GM12878 (cell line): ENCODE measurements at regions not wholly inside any gene's neighbourhood (a gene's known extent, or its start where the extent isn't known, plus 50 kb on each side); places are given as distances from the start of the nearest gene placed in this dataset.

ENCODE experiments used
- ATAC-seq: fragments of 200-7000 bp; cut with Tn5 transposase; 3 replicates; pipeline ENCODE4 v1.9.1; 2020; ENCODE audit warnings: mild to moderate bottlenecking, moderate library complexity
- BruUV-seq: library from RNA; stranded (reverse); fragments of 400-500 nt; replicated peaks from 2 replicates; lab custom pipeline; 2021; lab: Mats Ljungman, UMichigan
- CTCF ChIA-PET: fragments of 300-600 bp; sonication (Branson Sonifier 250); formaldehyde crosslinking; extraction: SDS; loops from one replicate; lab custom pipeline; 2021; ENCODE audit warnings: inconsistent platforms; lab: Yijun Ruan, JAX
- POLR2A ChIA-PET: fragments of 350-600 bp; formaldehyde crosslinking; extraction: SDS; loops from one replicate; lab custom pipeline; 2021; ENCODE audit warnings: inconsistent platforms; lab: Charles Lee
- RAD21 ChIA-PET: fragments of 300-600 bp; sonication (Branson Sonifier 250); formaldehyde crosslinking; loops from one replicate; lab custom pipeline; 2023; ENCODE audit warnings: antibody characterized with exemption; ENCODE audit not compliant: unreplicated experiment; lab: Charles Lee
- SMC1A ChIA-PET: fragments of 300-600 bp; sonication (Branson Sonifier 250); formaldehyde crosslinking; loops from one replicate; lab custom pipeline; 2023; ENCODE audit not compliant: unreplicated experiment, uncharacterized antibody; lab: Charles Lee
- DNase-seq: peaks from one replicate; pipeline ENCODE4 v3.0.0-alpha.2; 2011; ENCODE audit warnings: low read depth, low spot score
- FAIRE-seq: peaks from 3 replicates; lab custom pipeline; 2011; peaks lifted over from hg19 to GRCh38; lab: Jason Lieb, UNC
- H2AFZ ChIP-seq: 2 replicates; pipeline ENCODE4 v1.6.0; 2011; ENCODE audit warnings: low read depth, low read length, control low read depth; ENCODE audit not compliant: control insufficient read depth
- H3K27ac ChIP-seq: 2 replicates; pipeline ENCODE4 v1.5.1; 2011; ENCODE audit warnings: control low read depth; ENCODE audit not compliant: control insufficient read depth, insufficient read depth
- H3K27me3 ChIP-seq, 2 experiments: replicated peaks in 1 of 2; 2 replicates each; pipeline versions ENCODE4 v1.6.0 to v1.6.1; 2011; ENCODE audit warnings: low read length in 1 of 2; ENCODE audit not compliant: control insufficient read depth in 2 of 2, insufficient read depth in 2 of 2
- H3K36me3 ChIP-seq, 2 experiments: 2 replicates each; pipeline ENCODE4 v1.5.1; 2011; ENCODE audit warnings: low read length in 1 of 2; ENCODE audit not compliant: control insufficient read depth in 2 of 2, insufficient read depth in 2 of 2
- H3K4me1 ChIP-seq: 2 replicates; pipeline ENCODE4 v1.6.1; 2011; ENCODE audit warnings: mild to moderate bottlenecking, low read length, moderate library complexity, mixed read lengths; ENCODE audit not compliant: control insufficient read depth, insufficient read depth
- H3K4me2 ChIP-seq: 2 replicates; pipeline ENCODE4 v1.6.0; 2011; ENCODE audit warnings: control low read depth; ENCODE audit not compliant: control insufficient read depth, insufficient read depth
- H3K4me3 ChIP-seq: fragments of 200-600 bp; sonication (generic); 2 replicates; pipeline ENCODE4 v1.5.1; 2016
- H3K79me2 ChIP-seq: 2 replicates; pipeline ENCODE4 v1.6.0; 2011; ENCODE audit warnings: low read length; ENCODE audit not compliant: control insufficient read depth, insufficient read depth
- H3K9ac ChIP-seq: 2 replicates; pipeline ENCODE4 v1.8.0; 2011; ENCODE audit warnings: low read length, control low read depth, mixed read lengths; ENCODE audit not compliant: control insufficient read depth, insufficient read depth
- H3K9me3 ChIP-seq: replicated peaks from 3 replicates; pipeline ENCODE4 v1.5.1; 2011; ENCODE audit warnings: mild to moderate bottlenecking, low read length; ENCODE audit not compliant: control insufficient read depth, insufficient read depth
- H4K20me1 ChIP-seq: 2 replicates; pipeline ENCODE4 v1.6.0; 2011; ENCODE audit not compliant: control insufficient read depth, insufficient read depth
- ATF3 ChIP-seq: IDR thresholded peaks from 2 replicates; pipeline ENCODE4 v1.6.1; 2011; ENCODE audit warnings: low read depth, mild to moderate bottlenecking, low read length, moderate library complexity, borderline replicate concordance; ENCODE audit errors: extremely low read depth
- CEBPB ChIP-seq, 2 experiments: fragments of 150-350 bp in 1 of 2; IDR thresholded peaks; 2 replicates each; pipeline ENCODE4 v1.6.1; 2012 to 2014; ENCODE audit warnings: low read depth in 2 of 2, low read length in 2 of 2, borderline replicate concordance in 1 of 2, inconsistent platforms in 1 of 2
- CREB1 ChIP-seq: IDR thresholded peaks from 2 replicates; pipeline ENCODE4 v1.6.1; 2012; ENCODE audit warnings: low read depth, mild to moderate bottlenecking, inconsistent platforms
- HDAC6 ChIP-seq: fragments of 200-600 bp; sonication (generic); IDR thresholded peaks from one replicate; pipeline ENCODE4 v1.8.0; 2017; ENCODE audit warnings: antibody characterized with exemption; ENCODE audit not compliant: unreplicated experiment
- HDGF ChIP-seq: fragments of 450-650 bp; IDR thresholded peaks from 2 replicates; pipeline ENCODE4 v1.6.1; 2016; ENCODE audit warnings: antibody characterized with exemption
- KAT2A ChIP-seq: conservative IDR thresholded peaks from 2 replicates; pipeline ENCODE4 v1.6.1; 2011; ENCODE audit warnings: low read depth, low read length; ENCODE audit not compliant: control insufficient read depth
- KLF5 ChIP-seq: fragments of 450-650 bp; IDR thresholded peaks from 2 replicates; pipeline ENCODE4 v1.6.1; 2014; ENCODE audit warnings: mild to moderate bottlenecking; ENCODE audit not compliant: partially characterized antibody
- MXI1 ChIP-seq: fragments of 150-350 bp; IDR thresholded peaks from 2 replicates; pipeline ENCODE4 v1.6.1; 2011; ENCODE audit warnings: low read depth, mild to moderate bottlenecking, inconsistent platforms, low read length, improper control_type of control experiment
- NFYA ChIP-seq: IDR thresholded peaks from 2 replicates; pipeline ENCODE4 v1.6.1; 2011; ENCODE audit warnings: low read depth, mild to moderate bottlenecking, low read length, improper control_type of control experiment, borderline replicate concordance
- NR2C1 ChIP-seq: fragments of 450-650 bp; IDR thresholded peaks from 2 replicates; pipeline ENCODE4 v1.6.1; 2017; ENCODE audit warnings: antibody characterized with exemption, mild to moderate bottlenecking, moderate library complexity
- RELA ChIP-seq: fragments of 450-650 bp; IDR thresholded peaks from 2 replicates; pipeline ENCODE4 v1.8.0; 2014; ENCODE audit warnings: borderline replicate concordance; ENCODE audit not compliant: partially characterized antibody
- SREBF1 ChIP-seq: IDR thresholded peaks from 2 replicates; pipeline ENCODE4 v1.6.1; 2012; ENCODE audit warnings: mild to moderate bottlenecking, low read length
- SUZ12 ChIP-seq: fragments of 200-600 bp; sonication (generic); IDR thresholded peaks from one replicate; pipeline ENCODE4 v1.6.1; 2018; ENCODE audit warnings: antibody characterized with exemption, mild to moderate bottlenecking; ENCODE audit not compliant: unreplicated experiment
- TCF12 ChIP-seq: IDR thresholded peaks from 2 replicates; pipeline ENCODE4 v1.6.1; 2011; ENCODE audit warnings: low read depth, mild to moderate bottlenecking, low read length
- TCF3 ChIP-seq: IDR thresholded peaks from 2 replicates; pipeline ENCODE4 v1.6.1; 2012; ENCODE audit warnings: low read depth, mild to moderate bottlenecking, low read length, borderline replicate concordance; ENCODE audit not compliant: insufficient read depth
- TCF7 ChIP-seq: IDR thresholded peaks from 2 replicates; pipeline ENCODE4 v1.6.1; 2014; ENCODE audit warnings: antibody characterized with exemption, borderline replicate concordance
- ZBTB11 ChIP-seq: fragments of 450-650 bp; formaldehyde crosslinking; IDR thresholded peaks from 2 replicates; pipeline ENCODE4 v1.5.0; 2022; ENCODE audit warnings: mild to moderate bottlenecking, missing genetic modification characterization
- ZNF384 ChIP-seq: IDR thresholded peaks from 2 replicates; pipeline ENCODE4 v1.6.1; 2012; ENCODE audit warnings: low read depth, mild to moderate bottlenecking, low read length, improper control_type of control experiment, borderline replicate concordance
- WGBS: methylation state at CpG from one replicate; pipeline ENCODE4 v1.1.6; 2016; ENCODE audit warnings: low lambda C conversion rate; ENCODE audit not compliant: insufficient replicate concordance, insufficient coverage; ENCODE audit errors: missing lambda C conversion rate; 5-methylcytosine and 5-hydroxymethylcytosine counted together
- in situ Hi-C: fragments of 300-500 bp; cut with MboI; formaldehyde crosslinking; loops from 9 replicates; pipeline ENCODE4 v1.14.3; 2018; ENCODE audit warnings: mixed read lengths
- intact Hi-C: fragments of 100-400 bp; cut with micrococcal nuclease; formaldehyde crosslinking; loops from one replicate; pipeline ENCODE4 v1.14.2; 2022; ENCODE audit not compliant: unreplicated experiment

GRCh38 chr13:34411177-34411576, 530.9 kb upstream of the NBEA start (continued):
- no peak for TF ChIP-seq ZBTB11 (CRISPR knock-in tag)
- TF ChIP-seq TCF12: no peak

GRCh38 chr13:34411894-34412293, 530.2 kb upstream of the NBEA start:
- TF ChIP-seq CREB1: no peak
- no peak for TF ChIP-seq SUZ12
- TF ChIP-seq ATF3: no peak
- no peak for TF ChIP-seq TCF7
- TF ChIP-seq NR2C1: no peak
- TF ChIP-seq KAT2A: no peak
- no peak for TF ChIP-seq TCF3
- no peak for TF ChIP-seq MXI1
- no peak for TF ChIP-seq HDGF
- no peak for TF ChIP-seq SREBF1
- no peak for TF ChIP-seq HDAC6
- TF ChIP-seq NFYA: no peak
- no peak for TF ChIP-seq KLF5
- TF ChIP-seq ZNF384: no peak
- TF ChIP-seq RELA: no peak
- no peak for TF ChIP-seq CEBPB (IDR thresholded peaks at IDR 0.05; ENCODE audit: borderline replicate concordance in 1 of 2, low read depth in 2 of 2, low read length in 2 of 2)
- TF ChIP-seq, all 136 proteins: peak for 0
- no peaks in the 10 kb centered on the region for H3K79me2 ChIP-seq
- no peak overlapping the region for H3K27ac ChIP-seq
- ChIA-PET CTCF (no interaction called here), POLR2A (no interaction called here), SMC1A (no interaction called here), RAD21 (no interaction called here)
- no peak overlapping the region for H3K9ac ChIP-seq
- 22% methylated on average over 4 of the region's 4 CpGs for WGBS
- H3K4me1 ChIP-seq: no peaks in the 10 kb centered on the region
- no peaks in the 10 kb centered on the region for H3K27me3 ChIP-seq
- FAIRE-seq: no peak
- intact Hi-C loops (no loop called here), in situ Hi-C loops (no loop called here)
- DNase-seq: no peak
- H3K9me3 ChIP-seq: no peaks in the 10 kb centered on the region
- no peaks in the 10 kb centered on the region for H3K36me3 ChIP-seq
- no TSS peak for BruUV-seq
- H4K20me1 ChIP-seq: no peaks in the 10 kb centered on the region
- no peak for ATAC-seq
- no peak overlapping the region for H3K4me3 ChIP-seq
- no peak overlapping the region for H2AFZ ChIP-seq
- no peak overlapping the region for H3K4me2 ChIP-seq
